WERI-Rb-1 (cell line): ENCODE measurements at regions not wholly inside any gene's neighbourhood (a gene's known extent, or its start where the extent isn't known, plus 50 kb on each side); places are given as distances from the start of the nearest gene placed in this dataset.

ENCODE experiments used
- DNase-seq: peaks from one replicate; pipeline ENCODE4 v3.0.0-alpha.2; 2020
- H3K27ac ChIP-seq: fragments of 250-450 bp; sonication (Bioruptor Pico); 2 replicates; pipeline ENCODE4 v1.5.1; 2020; ENCODE audit warnings: mild to moderate bottlenecking, moderate library complexity
- H3K27me3 ChIP-seq: fragments of 250-450 bp; sonication (Bioruptor Pico); 2 replicates; pipeline ENCODE4 v1.5.1; 2021; ENCODE audit warnings: mild to moderate bottlenecking, low read depth, moderate library complexity; ENCODE audit not compliant: insufficient read depth, severe bottlenecking
- H3K36me3 ChIP-seq: fragments of 250-450 bp; sonication (Bioruptor Pico); 2 replicates; pipeline ENCODE4 v1.5.1; 2020; ENCODE audit warnings: mild to moderate bottlenecking, moderate library complexity
- H3K4me3 ChIP-seq: 2 replicates; pipeline ENCODE4 v1.5.1; 2011; ENCODE audit warnings: low read depth, mild to moderate bottlenecking, control low read depth, low read length
- H3K9me3 ChIP-seq: fragments of 250-450 bp; sonication (Bioruptor Pico); 2 replicates; pipeline ENCODE4 v1.5.1; 2021; ENCODE audit warnings: mild to moderate bottlenecking, moderate library complexity; ENCODE audit not compliant: severe bottlenecking
- TF ChIP-seq, protein P1 (sequence below): IDR thresholded peaks from 2 replicates; pipeline ENCODE4 v1.5.1; 2011; ENCODE audit warnings: low read depth, mild to moderate bottlenecking, control low read depth, inconsistent platforms, low read length

DNA sequence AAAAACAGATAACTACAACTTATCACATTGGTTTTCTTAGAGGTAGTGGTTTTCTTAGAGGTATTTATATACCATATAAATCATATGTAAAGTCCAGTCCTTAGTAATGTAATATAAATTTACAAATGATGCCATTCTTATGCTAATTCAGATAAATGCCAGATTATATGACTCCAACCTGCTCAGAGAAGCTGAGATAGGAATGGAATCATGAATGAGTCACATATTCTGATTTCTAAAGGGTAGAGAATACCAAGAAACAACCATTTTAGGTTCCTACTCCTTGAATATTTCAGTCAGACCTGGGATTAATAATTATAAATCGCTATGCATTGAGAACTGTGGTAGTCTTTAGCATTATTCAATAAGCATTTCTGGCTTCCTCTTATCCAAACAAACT is 760.1 kb upstream of the NEGR1 start:
- TF ChIP-seq, protein P1, sequence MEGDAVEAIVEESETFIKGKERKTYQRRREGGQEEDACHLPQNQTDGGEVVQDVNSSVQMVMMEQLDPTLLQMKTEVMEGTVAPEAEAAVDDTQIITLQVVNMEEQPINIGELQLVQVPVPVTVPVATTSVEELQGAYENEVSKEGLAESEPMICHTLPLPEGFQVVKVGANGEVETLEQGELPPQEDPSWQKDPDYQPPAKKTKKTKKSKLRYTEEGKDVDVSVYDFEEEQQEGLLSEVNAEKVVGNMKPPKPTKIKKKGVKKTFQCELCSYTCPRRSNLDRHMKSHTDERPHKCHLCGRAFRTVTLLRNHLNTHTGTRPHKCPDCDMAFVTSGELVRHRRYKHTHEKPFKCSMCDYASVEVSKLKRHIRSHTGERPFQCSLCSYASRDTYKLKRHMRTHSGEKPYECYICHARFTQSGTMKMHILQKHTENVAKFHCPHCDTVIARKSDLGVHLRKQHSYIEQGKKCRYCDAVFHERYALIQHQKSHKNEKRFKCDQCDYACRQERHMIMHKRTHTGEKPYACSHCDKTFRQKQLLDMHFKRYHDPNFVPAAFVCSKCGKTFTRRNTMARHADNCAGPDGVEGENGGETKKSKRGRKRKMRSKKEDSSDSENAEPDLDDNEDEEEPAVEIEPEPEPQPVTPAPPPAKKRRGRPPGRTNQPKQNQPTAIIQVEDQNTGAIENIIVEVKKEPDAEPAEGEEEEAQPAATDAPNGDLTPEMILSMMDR, result no peak
- Histone ChIP-seq H3K4me3 (no peak overlapping the region), H3K27me3 (no peaks in the 10 kb centered on the region), H3K9me3 (no peaks in the 10 kb centered on the region), H3K27ac (no peak overlapping the region), H3K36me3 (no peaks in the 10 kb centered on the region)
- DNase-seq, result no peak

DNA sequence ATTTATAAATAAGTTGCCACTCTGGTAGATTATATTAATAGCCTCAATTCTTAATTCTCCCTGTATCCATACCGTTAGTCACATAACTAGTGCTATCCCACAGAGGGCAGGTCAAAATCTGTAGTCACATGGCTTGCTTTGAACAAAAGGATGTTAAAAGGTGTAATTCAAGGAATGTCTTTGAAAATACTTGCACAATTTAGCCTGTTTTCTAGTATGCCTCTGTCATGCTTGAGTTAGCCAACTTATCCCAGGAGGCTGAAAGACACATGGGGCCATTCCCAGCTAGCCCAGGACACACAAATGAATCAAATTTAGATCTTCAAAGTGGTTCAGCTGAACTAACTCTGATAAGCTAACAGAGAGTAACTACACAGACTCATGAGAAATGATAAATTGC is 758.5 kb upstream of the NEGR1 start:
- no peak overlapping the region for H3K27ac ChIP-seq
- H3K27me3 ChIP-seq, result no peaks in the 10 kb centered on the region
- TF ChIP-seq, protein P1, result no peak
- H3K9me3 ChIP-seq, result no peaks in the 10 kb centered on the region
- no peak overlapping the region for H3K4me3 ChIP-seq
- no peaks in the 10 kb centered on the region for H3K36me3 ChIP-seq
- DNase-seq, result no peak

DNA sequence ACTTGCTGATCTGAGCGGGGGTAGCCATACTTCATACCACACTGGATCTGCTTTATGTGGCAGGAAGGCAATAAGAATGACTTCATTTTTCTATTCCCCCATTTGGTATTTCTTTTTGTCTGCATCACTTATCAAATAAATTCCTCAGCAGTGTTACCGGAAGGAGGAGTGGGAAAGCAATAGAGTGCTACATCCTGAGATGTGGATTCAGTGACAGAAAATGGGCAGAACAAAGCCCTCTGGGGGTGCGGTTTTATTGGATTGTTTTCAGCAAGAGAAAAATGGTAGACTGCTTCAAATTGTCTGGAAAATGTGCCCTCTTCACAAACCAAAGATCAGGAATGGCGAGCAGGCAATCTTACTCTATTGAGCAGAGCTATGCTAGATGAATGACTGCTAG is 751.9 kb upstream of the NEGR1 start:
- H3K36me3 ChIP-seq, result no peaks in the 10 kb centered on the region

DNA sequence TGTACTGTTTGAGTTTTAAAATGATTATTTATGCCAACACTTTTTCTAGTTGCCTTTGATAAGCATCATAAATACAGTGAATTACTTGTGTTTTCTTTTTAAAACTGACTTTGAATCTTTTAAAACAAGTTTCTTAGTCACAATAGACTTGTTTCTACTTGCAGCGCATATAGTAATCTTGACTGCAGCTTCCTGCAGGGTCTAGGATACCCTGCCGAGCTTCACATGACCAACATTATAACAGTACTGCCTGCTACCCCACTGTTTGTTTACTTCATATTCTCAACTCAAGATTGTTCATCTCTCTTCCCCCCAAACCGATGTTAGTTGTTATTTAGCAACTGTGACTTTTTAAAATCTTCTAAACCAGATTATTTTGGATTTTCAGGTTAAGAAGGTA is 751.3 kb upstream of the NEGR1 start:
- TF ChIP-seq, protein P1, result no peak

More for the DNA sequence above, 751.9 kb upstream of the NEGR1 start:
- H3K27ac ChIP-seq, result no peak overlapping the region
- H3K9me3 ChIP-seq, result no peaks in the 10 kb centered on the region
- no peak overlapping the region for H3K4me3 ChIP-seq
- no peak for DNase-seq
- TF ChIP-seq, protein P1, result no peak
- H3K27me3 ChIP-seq, result no peaks in the 10 kb centered on the region

DNA sequence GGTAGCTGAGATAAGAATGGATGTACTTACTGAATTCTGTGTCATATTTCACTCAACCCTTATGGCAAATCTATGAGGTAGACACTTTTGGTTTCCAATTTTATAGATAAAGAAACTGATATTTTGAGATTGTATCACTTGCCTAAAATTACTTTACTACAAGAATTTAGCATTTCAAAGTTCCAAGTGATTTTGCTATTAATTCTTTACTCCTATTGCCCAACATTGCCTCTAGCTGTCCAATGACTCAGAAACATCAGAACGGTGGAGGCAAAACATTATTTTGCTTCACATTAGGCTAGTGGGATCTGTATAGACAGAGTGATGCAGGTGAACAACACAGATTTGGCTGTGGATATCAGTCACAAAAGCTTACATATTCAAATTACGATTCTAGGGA is 747.2 kb upstream of the NEGR1 start:
- no peak for DNase-seq
- Histone ChIP-seq H3K9me3 (no peaks in the 10 kb centered on the region), H3K4me3 (no peak overlapping the region), H3K27me3 (no peaks in the 10 kb centered on the region), H3K27ac (no peak overlapping the region), H3K36me3 (no peaks in the 10 kb centered on the region)
- TF ChIP-seq, protein P1, result no peak

More for the DNA sequence above, 751.3 kb upstream of the NEGR1 start:
- Histone ChIP-seq H3K36me3 (no peaks in the 10 kb centered on the region), H3K27me3 (no peaks in the 10 kb centered on the region), H3K9me3 (no peaks in the 10 kb centered on the region), H3K27ac (no peak overlapping the region), H3K4me3 (no peak overlapping the region)
- no peak for DNase-seq

DNA sequence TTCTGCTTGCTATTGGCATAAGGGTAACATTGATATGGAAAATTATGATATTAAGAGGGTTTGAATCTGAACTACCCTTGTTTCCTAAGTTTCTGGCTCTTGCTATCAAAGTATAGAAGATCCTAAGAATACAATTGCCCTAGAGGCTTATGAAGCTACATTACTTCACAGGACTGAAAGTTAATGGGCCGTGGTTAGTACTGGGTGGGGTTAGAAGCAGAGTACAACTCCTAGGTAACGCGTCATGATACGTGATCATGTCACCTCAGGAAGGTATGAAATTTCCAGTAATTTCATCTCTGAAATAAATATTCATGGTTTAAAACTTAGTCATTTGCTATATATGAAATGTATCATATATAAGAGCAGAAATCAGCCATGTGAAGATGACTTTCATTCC is 743.8 kb upstream of the NEGR1 start:
- Histone ChIP-seq H3K27ac (no peak overlapping the region), H3K9me3 (no peaks in the 10 kb centered on the region), H3K36me3 (no peaks in the 10 kb centered on the region), H3K27me3 (no peaks in the 10 kb centered on the region), H3K4me3 (no peak overlapping the region)
- no peak for DNase-seq
- TF ChIP-seq, protein P1, result no peak
